H1 (cell line): ENCODE measurements at regions not wholly inside any gene's neighbourhood (a gene's known extent, or its start where the extent isn't known, plus 50 kb on each side); places are given as distances from the start of the nearest gene placed in this dataset.

ENCODE experiments used
- CTCF ChIA-PET: fragments of 300-600 bp; sonication (Branson Sonifier 250); formaldehyde crosslinking; loops from one replicate; lab custom pipeline; 2021; ENCODE audit not compliant: partially characterized antibody; lab: Charles Lee
- POLR2A ChIA-PET: fragments of 300-600 bp; sonication (Branson Sonifier 250); formaldehyde crosslinking; loops from one replicate; lab custom pipeline; 2021; ENCODE audit warnings: inconsistent platforms; ENCODE audit not compliant: partially characterized antibody; lab: Charles Lee
- DNase-seq, 2 experiments: peaks; one replicate each; pipeline versions ENCODE4 v3.0.0 to v3.0.0-alpha.2; 2010 to 2022; ENCODE audit warnings: low spot score in 2 of 2, low read depth in 1 of 2, mixed read lengths in 1 of 2
- FAIRE-seq: peaks from 2 replicates; lab custom pipeline; 2011; peaks lifted over from hg19 to GRCh38; lab: Jason Lieb, UNC
- H2AFZ ChIP-seq: 2 replicates; pipeline ENCODE4 v1.8.1; 2012; ENCODE audit warnings: low read length, inconsistent platforms
- H2AK5ac ChIP-seq: 2 replicates; pipeline ENCODE4 v1.6.1; 2013; ENCODE audit warnings: low read depth, low read length
- H2BK120ac ChIP-seq: replicated peaks from 2 replicates; pipeline ENCODE3; 2013; ENCODE audit warnings: low read depth, low read length, inconsistent platforms
- H2BK12ac ChIP-seq: 2 replicates; pipeline ENCODE4 v1.6.1; 2013; ENCODE audit warnings: low read depth, low read length
- H2BK15ac ChIP-seq: 2 replicates; pipeline ENCODE4 v1.6.1; 2013; ENCODE audit warnings: low read length
- H2BK20ac ChIP-seq: 2 replicates; pipeline ENCODE4 v1.6.1; 2013; ENCODE audit warnings: low read length
- H2BK5ac ChIP-seq: 2 replicates; pipeline ENCODE4 v1.6.1; 2013; ENCODE audit warnings: low read depth, low read length
- H3K14ac ChIP-seq: 2 replicates; pipeline ENCODE4 v1.6.1; 2013; ENCODE audit warnings: inconsistent platforms; ENCODE audit not compliant: insufficient read length
- H3K18ac ChIP-seq: 2 replicates; pipeline ENCODE4 v1.6.1; 2013; ENCODE audit warnings: low read length; ENCODE audit errors: extremely low read depth
- H3K23ac ChIP-seq: 2 replicates; pipeline ENCODE4 v1.6.1; 2013; ENCODE audit warnings: inconsistent platforms; ENCODE audit not compliant: insufficient read length
- H3K23me2 ChIP-seq: 2 replicates; pipeline ENCODE4 v1.6.1; 2013; ENCODE audit warnings: low read depth, low read length
- H3K27ac ChIP-seq: 2 replicates; pipeline ENCODE4 v1.6.1; 2011; ENCODE audit warnings: low read depth, low read length, inconsistent platforms
- H3K27me3 ChIP-seq, 4 experiments: replicated peaks in 1 of 4; 1 replicate in 1 of 4; 2 replicates in 3 of 4; pipeline versions ENCODE4 v1.6.1 to v1.8.1; 2011 to 2013; ENCODE audit warnings: low read length in 3 of 4, mild to moderate bottlenecking in 3 of 4, inconsistent platforms in 2 of 4, mixed read lengths in 2 of 4, moderate library complexity in 1 of 4; ENCODE audit not compliant: control insufficient read depth in 3 of 4, insufficient read depth in 3 of 4; ENCODE audit errors: extremely low read depth in 1 of 4
- H3K36me3 ChIP-seq, 4 experiments: 2 replicates each; pipeline versions ENCODE4 v1.6.1 to v1.8.1; 2011 to 2013; ENCODE audit warnings: mild to moderate bottlenecking in 4 of 4, low read length in 3 of 4, moderate library complexity in 2 of 4, control low read depth in 1 of 4, inconsistent platforms in 1 of 4; ENCODE audit not compliant: insufficient read depth in 4 of 4, control insufficient read depth in 2 of 4
- H3K4ac ChIP-seq: replicated peaks from 2 replicates; pipeline ENCODE3; 2013; ENCODE audit warnings: low read length, low read depth, mixed read lengths, inconsistent platforms; ENCODE audit not compliant: insufficient read length
- H3K4me1 ChIP-seq, 4 experiments: replicated peaks in 1 of 4; 1 replicate in 1 of 4; 2 replicates in 3 of 4; pipeline versions ENCODE4 v1.6.1 to v1.8.1; 2011 to 2013; ENCODE audit warnings: low read length in 3 of 4, inconsistent platforms in 2 of 4, mixed read lengths in 1 of 4; ENCODE audit not compliant: insufficient read depth in 4 of 4, control insufficient read depth in 3 of 4
- H3K4me2 ChIP-seq, 2 experiments: 2 replicates each; pipeline versions ENCODE4 v1.6.1 to v1.8.1; 2011 to 2013; ENCODE audit warnings: low read depth in 2 of 2, low read length in 2 of 2, control low read depth in 1 of 2, inconsistent platforms in 1 of 2, mild to moderate bottlenecking in 1 of 2; ENCODE audit not compliant: insufficient read depth in 1 of 2
- H3K4me3 ChIP-seq, 4 experiments: fragments of 200-600, 300-600 bp in 1 of 4; sonication (generic), shearing (Covaris generic), sonication (Bioruptor Twin) in 1 of 4; 2 replicates each; pipeline versions ENCODE4 v1.5.1 to v1.8.1; 2011 to 2016; ENCODE audit warnings: low read length in 4 of 4, low read depth in 3 of 4, control low read depth in 2 of 4, inconsistent platforms in 2 of 4, mild to moderate bottlenecking in 2 of 4, mixed read lengths in 1 of 4, moderate library complexity in 1 of 4; ENCODE audit not compliant: insufficient read depth in 2 of 4; ENCODE audit errors: extremely low read depth in 1 of 4
- H3K56ac ChIP-seq: replicated peaks from 2 replicates; pipeline ENCODE3; 2013; ENCODE audit warnings: low read depth, mild to moderate bottlenecking, mixed read lengths, low read length, inconsistent platforms; ENCODE audit not compliant: insufficient read length
- H3K79me1 ChIP-seq: 2 replicates; pipeline ENCODE4 v1.6.1; 2013; ENCODE audit warnings: low read depth, low read length, control low read depth
- H3K79me2 ChIP-seq, 2 experiments: 2 replicates each; pipeline versions ENCODE4 v1.6.1 to v1.8.1; 2012 to 2013; ENCODE audit warnings: low read length in 2 of 2, mild to moderate bottlenecking in 2 of 2, inconsistent platforms in 1 of 2; ENCODE audit not compliant: insufficient read depth in 2 of 2, control insufficient read depth in 1 of 2
- H3K9ac ChIP-seq, 4 experiments: replicated peaks in 1 of 4; 1 replicate in 1 of 4; 2 replicates in 3 of 4; pipeline versions ENCODE4 v1.6.1 to v1.8.1; 2011 to 2013; ENCODE audit warnings: low read depth in 3 of 4, low read length in 3 of 4, control low read depth in 2 of 4, mild to moderate bottlenecking in 2 of 4, moderate library complexity in 2 of 4, inconsistent platforms in 1 of 4; ENCODE audit errors: extremely low read depth in 1 of 4
- H3K9me3 ChIP-seq, 2 experiments: 2 replicates each; pipeline versions ENCODE4 v1.6.1 to v1.8.1; 2012 to 2013; ENCODE audit warnings: mild to moderate bottlenecking in 2 of 2, moderate library complexity in 2 of 2, control low read depth in 1 of 2, inconsistent platforms in 1 of 2, low read depth in 1 of 2, low read length in 1 of 2, mixed read lengths in 1 of 2; ENCODE audit not compliant: insufficient read depth in 2 of 2
- H4K20me1 ChIP-seq, 2 experiments: replicated peaks in 1 of 2; 2 replicates each; pipeline versions ENCODE3 to v1.8.1; 2011 to 2013; ENCODE audit warnings: inconsistent platforms in 2 of 2, low read length in 2 of 2, mild to moderate bottlenecking in 1 of 2; ENCODE audit not compliant: insufficient read depth in 2 of 2, control insufficient read depth in 1 of 2
- H4K5ac ChIP-seq: 2 replicates; pipeline ENCODE4 v1.6.1; 2013; ENCODE audit warnings: low read length, low read depth, mixed read lengths, inconsistent platforms; ENCODE audit not compliant: insufficient read length
- H4K8ac ChIP-seq: 2 replicates; pipeline ENCODE4 v1.8.0; 2013; ENCODE audit warnings: mild to moderate bottlenecking, moderate library complexity, low read length, inconsistent platforms; ENCODE audit not compliant: insufficient read depth; ENCODE audit errors: extremely low read depth
- H4K91ac ChIP-seq: replicated peaks from 2 replicates; pipeline ENCODE3; 2013; ENCODE audit warnings: low read length, mixed read lengths, inconsistent platforms; ENCODE audit not compliant: insufficient read length
- ATF2 ChIP-seq: IDR thresholded peaks from 2 replicates; pipeline ENCODE4 v1.6.1; 2012; ENCODE audit warnings: low read length, inconsistent platforms
- CHD1 ChIP-seq: IDR thresholded peaks from 2 replicates; pipeline ENCODE4 v1.6.1; 2012; ENCODE audit warnings: low read depth, low read length, improper control_type of control experiment
- CTCF ChIP-seq, 3 experiments: IDR thresholded peaks; 1 replicate in 2 of 3; 2 replicates in 1 of 3; pipeline versions ENCODE4 v1.5.1 to v1.6.1; 2011; ENCODE audit warnings: low read length in 3 of 3, mild to moderate bottlenecking in 3 of 3, inconsistent platforms in 2 of 3, low read depth in 1 of 3, moderate library complexity in 1 of 3; ENCODE audit not compliant: insufficient read depth in 1 of 3; ENCODE audit errors: control extremely low read depth in 1 of 3
- FOSL1 ChIP-seq: IDR thresholded peaks from 2 replicates; pipeline ENCODE4 v1.6.1; 2011; ENCODE audit warnings: mild to moderate bottlenecking, low read depth, low read length, moderate library complexity; ENCODE audit not compliant: insufficient read depth
- GTF2F1 ChIP-seq: IDR thresholded peaks from 2 replicates; pipeline ENCODE4 v1.6.1; 2012; ENCODE audit warnings: low read depth, low read length, improper control_type of control experiment, borderline replicate concordance
- KDM5A ChIP-seq: fragments of 200-600 bp; IDR thresholded peaks from 2 replicates; pipeline ENCODE4 v1.7.1; 2012; ENCODE audit warnings: mild to moderate bottlenecking, low read length, inconsistent platforms, mixed read lengths
- RFX5 ChIP-seq: IDR thresholded peaks from 2 replicates; pipeline ENCODE4 v1.6.1; 2011; ENCODE audit warnings: low read depth, low read length, improper control_type of control experiment, borderline replicate concordance
- SIX5 ChIP-seq: IDR thresholded peaks from 2 replicates; pipeline ENCODE4 v1.6.1; 2011; ENCODE audit warnings: mild to moderate bottlenecking, low read depth, low read length
- TEAD4 ChIP-seq: IDR thresholded peaks from 2 replicates; pipeline ENCODE4 v1.6.1; 2012; ENCODE audit warnings: low read depth, low read length, inconsistent platforms, mixed read lengths
- USF2 ChIP-seq: IDR thresholded peaks from 2 replicates; pipeline ENCODE4 v1.6.1; 2011; ENCODE audit warnings: low read length, improper control_type of control experiment
- YY1 ChIP-seq: IDR thresholded peaks from 2 replicates; pipeline ENCODE4 v1.6.1; 2011; ENCODE audit warnings: low read depth, mild to moderate bottlenecking, low read length

- Histone ChIP-seq H3K14ac (no peak overlapping the region), H2AFZ (0 out of 2 replicates have a peak overlapping the region, but pooled peaks have one; percentile 14), H3K4me1 (no peaks in the 10 kb centered on the region), H3K56ac (no peak overlapping the region), H3K18ac (no peak overlapping the region), H3K23ac (no peak overlapping the region), H2BK12ac (no peak overlapping the region), H3K79me1 (no peaks in the 10 kb centered on the region), H3K9ac (no peak overlapping the region), H4K5ac (no peak overlapping the region), H2BK20ac (no peak overlapping the region), H3K36me3 (no peaks in the 10 kb centered on the region), H3K27me3 (no peaks in the 10 kb centered on the region), H3K9me3 (no peaks in the 10 kb centered on the region), H3K4ac (no peak overlapping the region), H3K27ac (no peak overlapping the region), H2BK15ac (no peak overlapping the region), H3K4me2 (no peak overlapping the region), H3K4me3 (no peak overlapping the region), H3K79me2 (no peaks in the 10 kb centered on the region), H2BK5ac (no peak overlapping the region), H2AK5ac (no peak overlapping the region), H2BK120ac (no peak overlapping the region), H3K23me2 (no peaks in the 10 kb centered on the region), H4K91ac (no peak overlapping the region), H4K8ac (no peak overlapping the region), H4K20me1 (no peaks in the 10 kb centered on the region)
- no peak for DNase-seq
- CTCF ChIA-PET, result no interaction called here
- FAIRE-seq, result no peak
- POLR2A ChIA-PET, result no interaction called here
- TF ChIP-seq TEAD4, result no peak
- no peak for TF ChIP-seq CTCF (IDR thresholded peaks at IDR 0.05; ENCODE audit: control extremely low read depth in 1 of 3, insufficient read depth in 1 of 3, low read depth in 1 of 3, low read length in 3 of 3)
- TF ChIP-seq YY1, result no peak
- no peak for TF ChIP-seq FOSL1
- no peak for TF ChIP-seq ATF2
- TF ChIP-seq USF2, result no peak
- no peak for TF ChIP-seq GTF2F1
- TF ChIP-seq KDM5A, result no peak
- TF ChIP-seq SIX5, result no peak
- no peak for TF ChIP-seq CHD1
- TF ChIP-seq RFX5, result no peak
These were observed 891.4 kb downstream of the TFAP2A start for GRCh38 chr6:9523462-9523861.
